NT2/D1 (cell line): ENCODE measurements at regions not wholly inside any gene's neighbourhood (a gene's known extent, or its start where the extent isn't known, plus 50 kb on each side); places are given as distances from the start of the nearest gene placed in this dataset.

Source experiments
- SUZ12 ChIP-seq: IDR thresholded peaks from 2 replicates; pipeline ENCODE4 v1.6.1; 2011; ENCODE audit not compliant: insufficient read length, insufficient read depth; ENCODE audit errors: extremely low read depth
- YY1 ChIP-seq: IDR thresholded peaks from 2 replicates; pipeline ENCODE4 v1.6.1; 2011; ENCODE audit not compliant: insufficient read length, insufficient read depth
- ZNF274 ChIP-seq: IDR thresholded peaks from 2 replicates; pipeline ENCODE4 v1.6.1; 2011; ENCODE audit warnings: mild to moderate bottlenecking, low read depth, low read length

DNA sequence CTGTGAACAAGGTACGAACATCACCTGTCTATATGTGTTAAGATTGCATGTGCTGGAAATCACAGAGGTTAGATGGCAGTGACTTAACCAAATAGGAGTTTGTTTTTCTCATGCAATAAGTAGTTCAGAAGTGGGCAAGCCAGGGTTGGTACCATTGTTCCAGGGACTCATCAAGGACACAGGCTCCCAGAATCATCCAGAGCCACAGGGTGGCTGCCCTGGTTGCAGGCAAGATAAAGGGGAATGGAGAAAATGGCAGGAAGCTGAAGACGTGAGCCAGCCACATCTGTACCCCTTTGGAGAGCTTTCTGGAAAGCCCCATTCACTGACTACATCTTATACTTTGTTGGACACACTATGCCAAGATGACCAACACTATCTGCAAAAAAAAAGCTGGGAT, 126.0 kb upstream of the IL12B start:
- TF ChIP-seq ZNF274 (no peak), YY1 (no peak), SUZ12 (no peak)
